Mucosa of gallbladder (tissue), 1 donor: ENCODE measurements at regions not wholly inside any gene's neighbourhood (a gene's known extent, or its start where the extent isn't known, plus 50 kb on each side); places are given as distances from the start of the nearest gene placed in this dataset.

ENCODE experiments used
- DNase-seq: peaks from one replicate; pipeline ENCODE4 v3.0.0-alpha.2; 2020; ENCODE audit warnings: low spot score
- donor health status: DM: no; HTN: no; CAD: no.

DNA sequence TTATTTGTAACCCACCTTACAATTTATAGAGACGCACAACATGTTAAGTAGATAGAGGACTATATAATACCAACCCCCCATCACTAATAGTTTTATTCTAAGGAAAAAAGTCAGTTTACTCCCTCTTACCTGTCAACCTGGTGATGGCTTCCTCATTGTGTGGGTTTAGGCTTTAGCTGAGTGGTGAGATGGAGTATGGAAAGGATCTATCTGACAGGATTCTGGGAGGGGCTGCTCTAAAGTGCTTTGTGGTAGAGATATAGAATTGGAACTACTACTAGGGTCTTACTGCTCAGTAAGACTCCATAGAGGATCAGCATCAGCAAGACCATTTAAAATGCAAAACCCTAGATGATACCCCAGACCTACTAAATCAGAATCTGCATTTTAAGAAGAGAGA, 82.1 kb upstream of the IFNE start:
- no peak for DNase-seq

DNA sequence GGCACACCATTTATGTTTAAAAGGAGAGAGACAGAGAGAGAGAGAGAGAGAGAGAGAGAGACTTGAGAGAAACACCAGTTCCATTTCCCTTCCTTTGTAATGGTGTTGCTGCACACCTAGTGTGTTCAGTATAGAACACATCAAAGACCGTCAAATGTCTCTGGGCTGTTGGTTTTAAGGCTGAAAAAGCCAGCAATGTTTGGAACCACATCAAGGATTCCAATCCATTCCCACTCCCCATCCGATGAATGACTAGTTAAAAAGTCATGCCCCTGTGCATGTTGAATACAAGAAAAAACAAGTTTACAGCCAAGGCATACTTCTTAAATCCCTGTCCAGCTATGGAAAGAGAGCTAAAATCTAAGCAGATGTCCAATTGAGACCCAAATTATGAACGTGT, 83.0 kb upstream of the IFNE start:
- no peak for DNase-seq

DNA sequence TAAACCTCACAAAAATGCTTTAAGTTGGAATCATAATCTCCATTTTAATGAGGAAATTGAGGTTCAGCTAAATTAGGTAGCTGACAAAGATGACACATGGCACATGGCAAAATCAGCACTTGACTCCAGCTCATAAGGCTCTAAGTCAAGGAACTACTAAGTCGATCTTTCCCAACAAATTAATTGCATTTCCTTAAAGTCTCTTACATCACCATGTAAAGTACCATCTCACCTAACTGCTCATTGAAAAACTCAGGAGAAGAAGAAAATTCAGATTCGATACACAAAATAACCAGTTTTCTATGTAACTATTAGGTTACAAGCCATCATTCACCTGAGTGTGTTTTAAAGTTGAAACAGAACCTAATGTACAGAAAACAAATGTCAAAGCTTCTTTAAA, 85.8 kb upstream of the IFNE start:
- DNase-seq: no peak

DNA sequence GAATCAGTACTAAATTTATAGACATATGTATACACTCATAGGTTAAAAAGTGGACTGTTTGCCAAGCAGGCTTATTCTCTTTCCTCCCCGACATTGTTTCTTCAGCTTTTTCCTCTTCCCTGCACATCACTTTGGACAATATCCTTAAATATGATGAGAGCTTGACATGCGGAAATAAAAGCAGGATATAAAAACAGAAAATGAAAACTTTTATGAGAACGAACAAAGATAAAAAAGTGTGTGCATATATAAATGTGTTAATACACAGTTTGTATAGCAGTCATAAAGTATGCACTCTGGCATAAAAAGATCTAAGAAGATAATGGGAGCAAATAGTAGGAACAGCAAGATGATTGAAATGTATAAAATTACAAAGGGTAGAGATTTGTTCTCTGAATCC, 86.4 kb upstream of the IFNE start:
- no peak for DNase-seq

DNA sequence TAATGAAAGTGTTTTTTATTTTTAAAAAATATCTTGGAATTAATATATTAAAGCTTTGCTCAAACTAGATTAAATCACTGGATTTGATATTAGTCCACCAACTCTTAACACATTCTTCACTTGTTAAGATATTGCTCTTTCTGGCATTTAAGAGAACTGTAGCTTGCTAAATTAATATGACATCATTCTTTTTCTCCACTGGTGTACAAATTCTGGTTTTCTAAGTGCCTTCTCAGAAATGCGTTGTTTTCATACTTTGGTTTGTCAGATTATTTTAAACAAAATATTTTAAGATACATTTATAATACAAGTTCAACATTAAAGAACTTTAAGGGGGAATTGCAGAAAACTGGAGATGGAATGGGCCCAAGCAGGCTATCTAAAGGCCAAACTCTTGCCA, 87.6 kb upstream of the IFNE start:
- DNase-seq: no peak

DNA sequence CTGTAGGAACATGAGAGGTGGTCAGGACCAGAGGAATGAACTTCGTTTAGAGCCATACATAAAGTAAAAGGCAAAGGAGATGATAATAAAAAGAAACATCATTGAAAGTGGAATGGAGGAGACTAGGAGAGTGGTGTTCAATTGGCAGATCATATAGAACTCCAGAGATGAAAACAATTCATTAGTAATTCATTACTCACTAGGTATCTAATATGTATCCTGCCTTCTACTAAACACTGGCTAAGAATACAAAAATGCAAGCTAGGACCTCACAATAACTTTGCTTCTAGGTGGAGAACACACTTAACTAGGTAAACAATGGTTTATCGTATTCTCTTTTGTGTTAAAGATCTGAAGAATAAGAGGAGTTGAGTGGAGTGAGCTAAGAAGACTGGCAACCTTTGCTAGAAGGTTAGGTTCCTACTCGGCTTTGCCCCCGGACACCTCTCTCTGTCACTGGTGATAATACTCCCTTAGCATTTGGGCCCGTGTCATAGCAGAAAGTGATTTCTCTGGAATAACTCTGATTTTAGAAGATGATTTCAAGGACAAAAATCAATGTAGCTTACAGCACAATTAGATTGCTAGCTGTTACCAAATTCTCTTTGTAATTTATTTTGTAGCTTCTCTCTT, 88.6 kb upstream of the IFNE start:
- no peak for DNase-seq

DNA sequence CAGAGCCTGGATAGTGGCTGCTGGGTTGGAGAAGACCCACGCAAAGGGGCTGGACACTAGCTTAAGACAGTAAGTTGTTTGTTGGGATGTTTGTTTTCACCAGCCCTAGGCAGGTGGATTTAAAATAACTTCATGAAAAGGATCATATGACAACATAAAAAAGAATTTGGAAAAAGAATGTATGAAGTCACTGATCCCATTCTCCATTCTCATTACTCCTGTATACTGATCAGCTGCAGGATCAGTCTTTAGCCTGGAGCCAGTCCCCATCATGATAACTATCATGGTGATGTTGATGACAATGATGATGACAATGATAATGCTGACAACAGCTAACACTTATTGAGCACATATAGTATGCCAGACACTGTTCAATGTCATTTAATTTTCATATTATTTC, 92.1 kb upstream of the IFNE start:
- no peak for DNase-seq

DNA sequence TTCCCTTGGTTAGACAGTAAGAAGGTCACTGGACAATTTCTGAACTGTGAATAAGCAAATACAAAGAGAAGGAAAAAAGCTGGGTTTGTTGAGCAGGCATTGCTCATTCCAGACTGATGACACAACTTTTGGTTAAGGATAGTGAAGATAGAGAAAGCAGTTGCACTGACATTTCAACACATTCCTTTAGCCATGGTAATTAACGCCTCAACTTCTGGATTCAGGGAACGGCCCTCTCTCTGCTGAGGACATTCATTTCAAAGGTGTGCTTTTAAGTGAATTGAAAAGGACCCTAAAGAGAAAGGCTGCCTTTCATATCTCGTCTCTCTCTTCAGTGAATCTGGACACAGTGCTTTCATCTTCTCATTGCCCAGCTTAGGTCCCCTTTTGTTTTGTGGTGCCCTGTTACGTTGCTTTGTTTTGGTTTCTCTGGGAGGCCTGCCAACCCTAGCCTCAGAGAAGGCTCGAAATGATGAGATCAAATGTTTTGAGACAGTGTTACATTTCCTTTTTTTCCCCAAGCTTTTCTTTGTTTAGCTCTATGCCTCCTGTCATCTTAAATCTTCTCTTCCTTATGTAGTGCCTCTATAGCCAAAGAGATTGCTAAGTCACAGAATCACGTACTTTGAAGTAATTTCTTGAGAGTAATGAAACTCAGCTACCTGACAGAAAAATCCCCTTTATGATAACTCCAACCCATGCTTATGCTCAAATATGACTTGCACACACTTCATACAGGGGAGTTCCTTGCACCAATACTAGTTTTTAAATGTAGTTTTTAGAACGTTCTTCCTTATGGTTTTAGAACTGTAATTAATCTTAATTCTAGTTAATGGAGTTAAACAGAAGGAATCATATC, 94.4 kb upstream of the IFNE start:
- no peak for DNase-seq

DNA sequence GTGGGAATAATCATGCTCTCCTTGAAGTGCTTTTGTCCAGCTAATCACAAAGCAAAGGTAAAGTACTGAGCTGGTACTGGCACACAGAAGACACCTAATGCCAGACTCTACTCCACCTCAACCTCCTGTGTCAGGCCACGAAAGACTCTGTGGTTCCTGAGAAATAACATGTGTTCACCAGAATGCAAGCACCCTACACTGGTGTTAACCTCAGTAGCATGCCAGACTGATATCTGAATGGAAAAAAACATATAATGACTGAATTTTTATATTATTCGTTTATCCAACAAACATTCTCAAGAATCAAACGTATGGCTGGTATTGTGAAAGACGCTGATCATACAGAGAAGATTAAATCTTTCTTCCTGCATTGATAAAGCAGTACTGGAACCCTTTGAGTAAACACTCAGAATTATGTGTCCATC, 97.1 kb upstream of the IFNE start:
- no peak for DNase-seq

DNA sequence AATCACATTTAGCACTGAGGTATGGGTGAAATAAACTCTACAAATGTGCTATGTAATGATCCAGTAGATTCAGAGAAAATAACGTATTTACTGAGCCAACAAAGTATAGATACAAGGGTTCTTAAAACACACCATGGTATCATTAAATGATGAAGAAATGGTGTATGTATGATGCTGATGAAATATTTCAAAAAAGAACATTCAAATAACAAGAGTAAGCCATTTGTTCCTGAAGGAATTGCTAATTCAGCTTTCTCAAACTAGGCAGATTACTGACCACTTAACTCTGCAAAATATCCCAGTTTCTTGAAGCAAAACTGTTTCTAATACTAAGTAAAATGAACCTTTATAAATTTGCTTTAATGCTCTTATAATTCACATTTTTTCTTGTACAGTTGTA, 97.6 kb upstream of the IFNE start:
- DNase-seq: no peak

DNA sequence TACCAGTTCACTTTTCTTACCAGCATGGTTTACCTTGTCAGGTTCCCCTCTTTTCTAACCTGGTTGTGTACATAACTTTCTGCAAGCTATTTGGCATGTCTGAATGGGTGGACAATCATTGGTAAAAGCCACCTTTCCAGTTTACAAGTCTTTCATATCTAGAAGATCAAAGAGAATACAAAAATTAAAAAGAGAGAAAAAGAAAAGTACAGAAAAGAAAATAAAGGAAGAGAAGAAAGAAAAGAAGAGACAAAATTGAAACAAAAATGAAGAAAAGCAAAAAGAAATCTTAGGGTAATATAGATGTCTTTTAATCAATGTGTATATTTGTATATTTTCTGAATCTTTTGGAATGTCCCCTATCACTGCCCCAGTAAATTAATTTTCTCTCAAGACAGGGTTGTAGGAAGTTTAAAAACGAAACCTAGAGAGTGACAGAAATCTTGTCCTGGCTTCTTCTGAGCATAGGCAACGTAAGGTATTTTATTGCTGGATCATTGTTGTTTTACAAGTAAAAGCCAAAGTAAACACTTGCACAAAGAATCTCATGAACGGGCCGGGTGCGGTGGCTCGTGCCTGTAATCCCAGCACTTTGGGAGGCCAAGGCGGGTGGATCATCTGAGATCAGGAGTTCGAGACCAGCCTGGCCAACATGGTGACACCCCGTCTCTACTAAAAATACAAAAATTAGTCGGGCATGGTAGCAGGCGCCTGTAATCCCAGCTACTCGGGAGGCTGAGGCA, 98.7 kb upstream of the IFNE start:
- DNase-seq: no peak

DNA sequence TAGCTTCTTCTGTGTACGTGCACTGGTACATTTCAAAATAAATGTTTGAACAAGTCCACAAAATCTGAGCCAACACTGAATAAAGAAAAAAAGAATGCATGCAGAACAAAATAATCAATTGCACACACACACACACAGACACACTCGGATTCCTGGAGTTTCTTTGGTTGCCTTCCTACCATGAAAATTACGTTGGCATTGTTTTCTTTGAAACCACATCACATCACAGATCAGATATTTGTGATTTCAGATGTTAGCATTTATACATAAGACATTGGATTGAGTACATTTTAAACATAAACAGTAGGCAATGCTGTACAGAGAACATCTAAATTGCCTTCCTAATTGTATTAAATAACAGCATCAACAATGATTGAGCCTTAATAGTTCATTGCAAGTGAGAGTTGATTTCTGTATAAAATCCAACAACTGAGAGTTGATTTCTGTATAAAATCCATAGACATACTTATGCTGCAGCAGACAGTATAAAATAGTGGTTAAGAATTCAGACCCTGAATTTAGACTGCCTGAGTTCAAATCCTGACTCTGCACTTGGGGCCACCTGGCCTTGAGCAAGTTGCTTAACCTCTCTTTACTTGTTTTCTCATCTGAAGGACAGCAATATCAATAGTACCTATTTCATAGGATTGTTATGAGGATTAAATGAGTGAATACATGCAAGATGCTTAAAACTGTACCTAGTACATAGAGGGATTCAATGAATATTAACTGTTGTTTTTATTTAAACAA, 101.7 kb upstream of the IFNE start:
- DNase-seq: no peak

DNA sequence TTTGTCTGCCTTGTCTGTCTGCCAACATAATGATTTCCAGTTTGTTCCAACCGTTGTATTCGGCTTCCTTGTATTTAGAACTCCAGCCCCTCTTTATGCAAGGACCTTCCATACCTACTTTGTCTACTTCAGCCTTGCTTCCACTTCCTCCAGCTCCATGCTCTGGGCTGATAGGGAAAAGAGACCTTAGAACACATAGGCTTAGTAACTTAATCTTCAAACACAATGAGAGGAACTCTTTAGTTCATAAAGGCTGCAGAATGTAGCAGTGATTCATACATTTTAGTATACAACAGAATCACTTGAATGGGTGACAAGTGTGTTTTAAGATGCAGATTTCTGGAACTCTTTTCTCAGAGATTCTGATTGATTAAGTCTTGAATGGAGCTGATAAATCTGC, 102.8 kb upstream of the IFNE start:
- no peak for DNase-seq

DNA sequence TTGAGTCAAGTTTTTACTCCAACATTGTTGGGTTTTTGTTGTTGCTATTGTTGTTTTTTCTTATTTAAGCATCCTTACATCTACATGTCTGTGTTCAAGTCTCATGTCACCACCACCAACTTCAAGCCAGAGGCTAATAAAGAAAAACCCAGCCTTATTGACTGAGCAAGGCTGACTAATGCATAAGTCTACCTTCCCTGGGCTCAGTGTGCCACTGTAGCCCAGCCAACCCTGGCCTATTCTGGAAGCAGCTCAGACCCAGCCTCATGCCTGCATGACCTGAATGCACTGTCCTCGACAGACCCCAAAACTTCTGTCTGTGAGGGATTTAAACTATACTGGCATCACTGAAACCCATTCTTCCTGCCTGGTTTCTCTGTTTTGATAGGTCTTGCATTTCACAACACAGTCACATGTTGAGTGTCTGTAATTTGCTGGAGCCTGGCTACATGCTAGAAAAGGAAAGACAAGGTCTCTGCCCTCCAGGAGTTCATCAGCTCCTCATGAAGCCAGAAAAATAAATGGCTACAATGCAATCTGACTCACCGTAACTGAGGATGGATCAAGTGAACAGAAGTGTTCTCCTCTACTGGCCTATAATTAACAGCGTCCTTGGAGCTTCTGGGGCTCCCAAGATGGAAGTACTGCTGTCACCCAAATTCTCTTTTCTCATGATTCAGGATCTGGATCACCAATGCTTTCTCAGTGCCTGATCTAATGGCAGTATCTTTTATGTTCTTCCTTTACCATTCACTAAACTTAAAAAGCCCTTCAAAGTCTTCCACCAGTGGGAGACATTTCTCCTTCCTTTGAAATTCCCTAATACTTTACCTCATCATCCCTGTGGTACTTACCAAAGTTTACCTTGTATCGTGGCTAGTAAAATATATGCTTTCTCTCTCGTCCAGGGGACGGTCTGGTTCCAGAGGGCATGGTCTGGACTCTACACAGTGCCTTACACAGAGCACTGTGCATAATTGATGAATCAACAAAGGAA, 103.9 kb upstream of the IFNE start:
- no peak for DNase-seq

DNA sequence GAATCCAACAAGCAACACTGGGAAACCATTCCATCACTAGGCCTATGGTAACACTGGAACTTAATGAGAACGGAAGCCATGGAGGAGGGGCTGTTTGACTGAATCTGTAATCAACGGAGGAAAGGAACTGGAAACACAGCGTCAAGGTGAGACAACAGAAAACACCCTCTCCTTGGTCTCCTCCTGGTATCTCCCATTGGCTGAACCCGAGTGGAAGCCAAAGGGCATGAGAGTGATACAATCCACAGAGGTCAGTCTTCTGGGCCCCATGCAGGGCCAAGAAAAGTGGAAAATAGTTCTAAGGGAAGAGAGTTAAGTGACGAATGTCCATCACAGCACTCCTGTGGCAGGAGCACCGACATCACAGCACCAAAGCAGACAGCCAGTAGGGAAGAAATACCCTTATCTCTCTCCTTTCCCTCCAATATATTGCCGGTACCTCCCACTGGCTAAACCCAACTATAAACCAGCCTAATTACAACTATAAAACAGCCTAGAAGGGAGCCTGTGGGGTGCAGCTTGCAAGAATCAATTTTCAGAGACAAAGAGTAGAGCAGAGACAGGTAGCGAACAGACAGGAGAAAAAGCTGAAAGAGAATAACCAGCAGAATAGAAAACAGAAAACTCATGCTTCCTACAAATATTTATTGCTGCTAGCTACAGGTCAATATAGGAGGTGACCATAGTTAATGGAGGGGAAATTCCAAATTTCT, 107.4 kb upstream of the IFNE start:
- no peak for DNase-seq

DNA sequence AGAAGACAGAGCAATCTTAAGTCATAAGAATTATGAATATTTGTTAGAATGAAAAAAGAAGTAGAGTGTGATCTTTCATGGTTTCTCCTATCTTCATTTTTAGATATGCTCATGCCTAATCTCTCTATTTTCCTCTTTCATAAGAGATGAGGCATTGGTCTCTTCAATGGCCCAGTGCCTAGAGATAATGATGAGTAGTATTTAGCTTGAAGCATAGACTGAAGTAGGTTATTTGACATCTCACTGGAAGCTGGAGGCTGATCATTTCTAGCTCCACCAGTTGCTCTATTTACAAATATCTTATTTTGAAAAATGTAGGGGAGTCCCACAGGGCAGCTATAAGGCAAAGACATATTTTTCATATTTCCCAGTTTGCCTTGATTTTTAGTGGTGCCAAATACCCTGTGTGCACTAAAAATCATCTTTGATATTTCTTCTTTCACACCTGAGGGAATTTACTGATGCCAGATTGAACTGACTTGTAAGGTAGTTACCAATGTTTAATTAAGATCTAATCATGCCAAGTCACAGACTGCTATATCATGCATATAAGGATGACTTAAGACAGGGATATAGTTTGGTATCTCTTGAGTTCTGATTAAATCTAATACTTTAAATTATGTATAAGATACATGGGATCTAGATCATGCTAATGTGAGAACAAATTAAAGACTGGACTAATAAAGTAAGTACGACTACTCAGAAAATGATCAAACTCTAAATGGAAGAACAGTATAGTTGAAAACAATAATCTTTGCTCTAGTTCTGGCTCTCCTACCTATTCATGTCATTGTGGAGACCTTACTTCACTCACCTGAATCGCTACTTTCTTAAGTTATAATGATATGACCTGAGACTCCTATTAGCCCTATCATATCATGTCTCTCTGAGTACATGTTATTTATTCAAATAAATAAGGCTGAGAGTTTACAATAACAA, 108.2 kb upstream of the IFNE start:
- DNase-seq: no peak

DNA sequence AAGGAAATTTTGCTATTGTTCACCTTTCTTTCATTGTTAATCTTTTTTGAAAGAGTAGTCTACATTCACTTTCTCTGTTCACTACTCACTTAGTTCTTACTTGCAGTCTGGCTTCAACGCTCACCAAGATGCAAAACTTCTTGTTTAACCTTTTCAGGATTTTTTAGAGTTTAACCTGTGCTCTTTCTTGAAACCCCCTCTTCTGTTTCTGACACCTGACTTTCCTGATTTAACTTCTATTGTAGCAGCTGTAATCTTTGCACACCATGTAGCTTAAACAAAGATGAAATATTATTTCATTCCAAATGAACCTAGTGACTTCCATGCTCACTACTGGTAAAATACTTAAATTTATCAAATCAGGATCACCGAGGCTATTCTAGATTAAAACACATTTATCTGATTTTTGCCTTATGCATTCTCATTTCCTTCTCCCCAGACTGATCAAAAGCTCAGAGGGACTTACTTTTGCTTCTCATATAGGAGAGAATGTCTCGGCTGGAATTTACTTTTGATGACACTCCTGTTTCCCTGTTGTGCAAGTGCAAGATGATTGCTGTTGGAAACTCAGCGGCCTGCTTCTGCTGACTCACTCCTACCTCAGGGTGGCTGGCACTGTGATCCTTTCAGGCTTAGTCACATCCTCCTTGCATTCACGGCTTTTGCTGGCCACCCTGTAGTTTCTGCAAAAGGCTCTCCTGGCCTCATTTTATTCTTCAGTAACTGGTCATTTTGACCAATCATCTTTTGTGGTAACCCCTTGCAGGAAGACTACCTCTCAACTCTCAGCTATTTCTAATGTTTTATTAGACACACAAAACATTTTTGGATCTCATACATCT, 109.3 kb upstream of the IFNE start:
- DNase-seq: peak; percentile 47

DNA sequence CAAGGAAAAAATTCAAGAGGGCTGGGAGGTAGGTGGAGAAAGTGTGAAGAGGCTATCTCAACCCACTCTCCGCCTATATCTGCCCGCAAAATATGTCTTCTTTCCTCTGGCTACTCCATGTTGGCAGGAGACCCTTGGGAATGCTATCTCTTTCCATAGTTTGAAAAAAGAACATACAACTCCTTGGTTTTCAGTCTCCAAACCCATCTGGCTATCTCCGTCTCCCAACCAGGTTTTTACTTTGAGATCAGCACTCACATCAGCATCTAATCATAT, 109.9 kb upstream of the IFNE start:
- DNase-seq: no peak
